ENCODE measurements at regions not wholly inside any gene's neighbourhood (a gene's known extent, or its start where the extent isn't known, plus 50 kb on each side); places are given as distances from the start of the nearest gene placed in this dataset.

GRCh38 chr11:15370495-15371147 is 255.9 kb downstream of the INSC start:
- TF ChIP-seq POLR2AphosphoS5 (IDR thresholded peaks at IDR 0.05; ENCODE audit: low read depth, low read length) (no peak), TAF1 (IDR thresholded peaks at IDR 0.05; ENCODE audit: low read depth, low read length) (no peak), POLR2A (IDR thresholded peaks at IDR 0.05; ENCODE audit: low read depth, low read length) (no peak), POU2F2 (IDR thresholded peaks at IDR 0.05; ENCODE audit: low read depth, low read length) (no peak), PAX5 (IDR thresholded peaks at IDR 0.05; ENCODE audit: insufficient read depth, low read length, severe bottlenecking) (no peak), SPI1 (IDR thresholded peaks at IDR 0.05; ENCODE audit: low read depth, low read length) (no peak)
